Esophagus squamous epithelium (tissue), 4 donors: ENCODE measurements at regions not wholly inside any gene's neighbourhood (a gene's known extent, or its start where the extent isn't known, plus 50 kb on each side); places are given as distances from the start of the nearest gene placed in this dataset.

Source experiments
- CTCF ChIP-seq, 6 experiments: fragments of 450-650 bp in 4 of 6; fragments of 200-600 bp in 2 of 6; sonication (generic) in 2 of 6; IDR thresholded peaks; one replicate each; pipeline ENCODE4 v1.5.1; 2016 to 2019; ENCODE audit warnings: antibody characterized with exemption in 6 of 6, mild to moderate bottlenecking in 4 of 6, moderate library complexity in 4 of 6
- POLR2A ChIP-seq, 4 donors: fragments of 450-650 bp; IDR thresholded peaks; one replicate each; pipeline ENCODE4 v1.6.1; 2017; ENCODE audit warnings: antibody characterized with exemption in 4 of 4, mild to moderate bottlenecking in 4 of 4, moderate library complexity in 3 of 4

GRCh38 chr17:45715787-45716186 is 68.3 kb upstream of the CRHR1 start:
- TF ChIP-seq CTCF (IDR thresholded peaks at IDR 0.05) (no peak), POLR2A (IDR thresholded peaks at IDR 0.05) (no peak)
